Ovary (tissue), 7 donors: ENCODE measurements at regions not wholly inside any gene's neighbourhood (a gene's known extent, or its start where the extent isn't known, plus 50 kb on each side); places are given as distances from the start of the nearest gene placed in this dataset.

ENCODE experiments used
- DNase-seq, 5 donors: peaks; one replicate each; pipeline ENCODE4 v3.0.0-alpha.2; 2019 to 2020
- H3K27ac ChIP-seq, 2 donors: fragments of 200-600 bp; one replicate each; pipeline versions ENCODE4 v1.5.1 to v1.8.0; 2019 to 2022
- H3K27me3 ChIP-seq: fragments of 200-600 bp; one replicate; pipeline ENCODE4 v1.8.0; 2022
- H3K36me3 ChIP-seq: fragments of 200-600 bp; sonication (generic); one replicate; pipeline ENCODE4 v1.5.1; 2019
- H3K4me1 ChIP-seq: one replicate; pipeline ENCODE4 v1.8.1; 2013; ENCODE audit warnings: mild to moderate bottlenecking, moderate library complexity; ENCODE audit not compliant: insufficient read depth
- H3K4me3 ChIP-seq: fragments of 200-600 bp; sonication (generic); one replicate; pipeline ENCODE4 v1.5.1; 2017
- H3K9me3 ChIP-seq, 2 donors: fragments of 200-600 bp in 1 of 2; sonication (generic) in 1 of 2; one replicate each; pipeline versions ENCODE4 v1.5.1 to v1.8.1; 2013 to 2019; ENCODE audit warnings: mild to moderate bottlenecking in 1 of 2, moderate library complexity in 1 of 2
- EP300 ChIP-seq: sonication (generic); formaldehyde crosslinking; IDR thresholded peaks from one replicate; pipeline ENCODE4 v1.6.1; 2017; ENCODE audit warnings: antibody characterized with exemption
- POLR2A ChIP-seq: fragments of 450-650 bp; IDR thresholded peaks from one replicate; pipeline ENCODE4 v1.6.1; 2017; ENCODE audit warnings: antibody characterized with exemption, mild to moderate bottlenecking, moderate library complexity
- WGBS, 3 donors: extraction: QIAGEN DNeasy Blood & Tissue Kit in 1 of 3; methylation state at CpG; one replicate each; pipeline versions ENCODE4 v1.1.5 to v1.1.7; 2013 to 2017; 5-methylcytosine and 5-hydroxymethylcytosine counted together
- intact Hi-C, 4 donors: fragments of 100-400 bp; cut with DNase I; formaldehyde crosslinking; loops; one replicate each; pipeline versions ENCODE4 v1.11.0 to v1.15.1; 2022 to 2023
- TF ChIP-seq, protein P1 (sequence below), 3 donors: fragments of 450-650 bp in 2 of 3; fragments of 200-600 bp in 1 of 3; IDR thresholded peaks; one replicate each; pipeline versions ENCODE4 v1.5.1 to v1.8.0; 2016 to 2022; ENCODE audit warnings: antibody characterized with exemption in 3 of 3, mild to moderate bottlenecking in 1 of 3
- donor health status: DM: no; HTN: no; CAD: no; lungs with moderate emphysema.
- donor health status: DM: no; HTN: no; CAD: no.
- donor health status: Bipolar disorder and iron deficiency.
- donor health status: DM: no; HTN: no; CAD: no.
- donor health status: DM: yes; HTN: yes; CAD: no.

DNA sequence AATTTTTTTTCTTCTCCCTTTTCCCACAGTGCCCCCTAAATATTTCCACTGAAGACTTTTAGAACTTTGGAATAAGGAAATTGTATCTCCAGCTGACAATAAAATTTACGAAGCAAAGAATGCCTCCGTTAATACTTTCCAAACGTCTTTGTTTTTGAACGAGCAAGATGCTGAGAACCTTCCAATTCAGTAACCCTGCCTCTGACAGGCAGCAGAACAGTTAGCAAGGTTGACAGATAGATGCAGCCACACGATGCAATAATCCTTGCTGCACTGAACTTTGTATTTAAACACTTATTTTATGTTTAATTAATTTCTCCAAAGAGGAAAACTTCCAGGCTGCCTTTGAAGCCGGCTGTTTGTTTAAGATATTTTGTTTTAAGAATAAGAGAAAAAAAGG is 71.8 kb upstream of the TSHZ3 start:
- WGBS, 3 donors = 9 to 12% (median 9%) methylated on average over 6 of the region's 6 CpGs
- Histone ChIP-seq H3K4me1 (peaks cover 1% of the 10 kb centered on the region), H3K4me3 (no peak overlapping the region), H3K9me3 (no peaks in the 10 kb centered on the region), H3K27me3 (no peaks in the 10 kb centered on the region), H3K27ac (no peak overlapping the region), H3K36me3 (no peaks in the 10 kb centered on the region)
- intact Hi-C loops = no loop called here
- TF ChIP-seq, protein P1, sequence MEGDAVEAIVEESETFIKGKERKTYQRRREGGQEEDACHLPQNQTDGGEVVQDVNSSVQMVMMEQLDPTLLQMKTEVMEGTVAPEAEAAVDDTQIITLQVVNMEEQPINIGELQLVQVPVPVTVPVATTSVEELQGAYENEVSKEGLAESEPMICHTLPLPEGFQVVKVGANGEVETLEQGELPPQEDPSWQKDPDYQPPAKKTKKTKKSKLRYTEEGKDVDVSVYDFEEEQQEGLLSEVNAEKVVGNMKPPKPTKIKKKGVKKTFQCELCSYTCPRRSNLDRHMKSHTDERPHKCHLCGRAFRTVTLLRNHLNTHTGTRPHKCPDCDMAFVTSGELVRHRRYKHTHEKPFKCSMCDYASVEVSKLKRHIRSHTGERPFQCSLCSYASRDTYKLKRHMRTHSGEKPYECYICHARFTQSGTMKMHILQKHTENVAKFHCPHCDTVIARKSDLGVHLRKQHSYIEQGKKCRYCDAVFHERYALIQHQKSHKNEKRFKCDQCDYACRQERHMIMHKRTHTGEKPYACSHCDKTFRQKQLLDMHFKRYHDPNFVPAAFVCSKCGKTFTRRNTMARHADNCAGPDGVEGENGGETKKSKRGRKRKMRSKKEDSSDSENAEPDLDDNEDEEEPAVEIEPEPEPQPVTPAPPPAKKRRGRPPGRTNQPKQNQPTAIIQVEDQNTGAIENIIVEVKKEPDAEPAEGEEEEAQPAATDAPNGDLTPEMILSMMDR (IDR thresholded peaks at IDR 0.05) = no peak
- TF ChIP-seq EP300 (no peak), POLR2A (no peak)
- DNase-seq = no peak

DNA sequence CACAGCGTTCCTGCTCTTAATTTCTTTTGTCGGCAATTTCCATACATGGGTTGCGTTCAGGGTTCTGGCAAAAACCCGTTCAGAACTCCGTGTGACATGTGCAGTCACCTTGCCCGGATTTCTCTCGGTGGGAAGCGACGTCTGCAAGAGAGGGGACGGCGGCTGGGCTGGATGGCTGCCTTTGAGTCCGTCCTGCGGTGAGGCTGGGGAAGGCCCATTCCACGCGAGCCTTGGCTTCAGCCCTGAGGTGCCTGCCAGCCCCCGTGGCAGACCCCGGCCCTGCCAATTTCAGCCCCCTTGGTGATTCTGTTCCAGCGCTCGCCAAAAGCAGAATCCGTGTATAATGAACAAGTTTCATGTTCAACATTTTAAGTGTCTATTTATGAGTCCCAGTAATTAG is 72.6 kb upstream of the TSHZ3 start:
- TF ChIP-seq EP300 (no peak), POLR2A (no peak)
- TF ChIP-seq, protein P1 (IDR thresholded peaks at IDR 0.05) = no peak
- intact Hi-C loops = no loop called here
- no peak overlapping the region for H3K4me3 ChIP-seq
- peaks cover 1% of the 10 kb centered on the region for H3K4me1 ChIP-seq
- H3K36me3 ChIP-seq = no peaks in the 10 kb centered on the region
- no peak for DNase-seq
- no peaks in the 10 kb centered on the region for H3K9me3 ChIP-seq
- H3K27me3 ChIP-seq = no peaks in the 10 kb centered on the region
- H3K27ac ChIP-seq = no peak overlapping the region
- 89 to 95% (median 92%) methylated on average over 19 to 20 of the region's 20 CpGs for WGBS, 3 donors

DNA sequence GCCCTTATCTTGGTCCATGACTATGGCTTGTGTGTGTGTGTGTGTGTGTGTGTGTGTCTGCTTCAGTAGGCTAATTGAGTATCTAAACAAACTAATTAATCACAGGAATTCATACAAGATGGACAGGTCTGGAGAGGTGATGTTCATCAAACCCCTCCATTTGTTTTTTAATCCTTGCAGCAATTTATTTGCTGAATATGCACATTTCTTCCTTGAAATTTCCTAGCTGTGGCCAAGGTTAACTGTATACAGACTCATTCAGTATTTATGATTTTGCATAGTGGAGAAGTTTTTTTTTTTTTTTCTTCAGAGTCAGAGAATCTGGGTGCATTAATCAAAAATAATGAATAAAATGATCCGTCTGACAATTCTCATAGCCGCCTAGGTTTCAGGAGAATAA is 74.7 kb upstream of the TSHZ3 start:
- peaks cover 1% of the 10 kb centered on the region for H3K4me1 ChIP-seq
- 94 to 96% (median 94%) methylated on average over 2 of the region's 2 CpGs for WGBS, 3 donors
- DNase-seq = no peak
- no peaks in the 10 kb centered on the region for H3K36me3 ChIP-seq
- H3K9me3 ChIP-seq = no peaks in the 10 kb centered on the region
- TF ChIP-seq EP300 = no peak
- TF ChIP-seq, protein P1 (IDR thresholded peaks at IDR 0.05) = no peak
- TF ChIP-seq POLR2A = no peak
- H3K4me3 ChIP-seq = no peak overlapping the region
- H3K27ac ChIP-seq = no peak overlapping the region
- intact Hi-C loops = no loop called here
- H3K27me3 ChIP-seq = no peaks in the 10 kb centered on the region

DNA sequence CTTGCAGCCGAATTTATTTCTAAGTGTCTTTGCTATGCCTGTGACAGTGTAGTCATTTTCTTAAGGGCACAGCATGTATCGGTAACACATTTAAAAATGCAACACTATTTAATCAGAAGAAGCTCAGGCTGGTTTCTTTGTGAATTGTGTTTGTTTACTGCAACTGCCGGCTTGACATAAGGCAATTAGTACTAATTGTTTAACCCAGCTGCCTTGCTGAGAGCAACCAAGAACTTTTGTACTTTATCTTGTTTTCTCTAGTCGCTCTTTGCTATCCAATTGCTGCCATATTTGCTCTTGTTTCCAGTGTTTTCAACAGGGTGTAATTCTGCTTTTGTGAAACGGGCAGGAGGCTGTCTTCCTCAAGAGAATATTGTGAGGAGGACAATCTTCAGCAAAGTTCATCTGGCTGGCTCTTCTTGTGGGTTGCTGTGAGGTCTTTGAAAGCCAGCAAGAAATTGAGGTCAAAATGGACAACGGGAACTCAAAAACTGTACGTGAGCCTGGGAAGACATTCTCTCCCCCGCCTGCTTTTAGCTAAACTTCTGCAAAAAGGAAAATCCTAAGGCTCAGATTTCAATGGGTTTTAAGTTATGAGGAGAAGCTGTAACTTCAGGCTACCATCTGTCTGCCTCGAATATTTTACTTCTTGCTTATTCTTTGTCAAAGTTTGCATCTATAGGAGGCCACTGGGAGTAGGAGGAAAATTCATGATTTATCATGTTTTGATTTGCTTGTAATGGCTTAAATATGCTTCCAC is 75.8 kb upstream of the TSHZ3 start:
- Histone ChIP-seq H3K4me1 (peaks cover 1% of the 10 kb centered on the region), H3K27me3 (no peaks in the 10 kb centered on the region), H3K27ac (no peak overlapping the region), H3K4me3 (no peak overlapping the region), H3K9me3 (no peaks in the 10 kb centered on the region), H3K36me3 (no peaks in the 10 kb centered on the region)
- intact Hi-C loops = no loop called here
- no peak for DNase-seq
- TF ChIP-seq EP300 (no peak), POLR2A (no peak)
- TF ChIP-seq, protein P1 (IDR thresholded peaks at IDR 0.05) = no peak
- 30 to 66% (median 41%) methylated on average over 9 of the region's 9 CpGs for WGBS, 3 donors
